SK-N-SH (cell line): ENCODE measurements at regions not wholly inside any gene's neighbourhood (a gene's known extent, or its start where the extent isn't known, plus 50 kb on each side); places are given as distances from the start of the nearest gene placed in this dataset.

ENCODE experiments used
- CTCF ChIA-PET: fragments of 300-600, 350-600 bp; formaldehyde crosslinking; extraction: SDS; loops from one replicate; lab custom pipeline; 2021; lab: Yijun Ruan, JAX
- POLR2A ChIA-PET: fragments of 350-600 bp; sonication (Branson Sonifier 250); formaldehyde crosslinking; extraction: SDS; loops from one replicate; lab custom pipeline; 2020; ENCODE audit warnings: antibody characterized with exemption, inconsistent platforms; lab: Yijun Ruan, JAX
- DNase-seq: peaks from one replicate; pipeline ENCODE4 v3.0.0; 2012
- H2AFZ ChIP-seq: fragments of 200-600 bp; sonication (generic); 2 replicates; pipeline ENCODE4 v1.8.1; 2016; ENCODE audit warnings: antibody characterized with exemption, mild to moderate bottlenecking, low read depth
- H3F3A ChIP-seq: fragments of 200-600 bp; sonication (generic); replicated peaks from 2 replicates; pipeline ENCODE3; 2016; ENCODE audit warnings: antibody characterized with exemption, mild to moderate bottlenecking; ENCODE audit not compliant: insufficient read depth
- H3K27ac ChIP-seq, 2 experiments: fragments of 200-500 bp in 1 of 2; fragments of 200-600 bp in 1 of 2; sonication (Bioruptor generic) in 1 of 2; sonication (generic), shearing (Covaris generic) in 1 of 2; 2 replicates each; pipeline versions ENCODE4 v1.5.1 to v1.6.1; 2014 to 2016; ENCODE audit warnings: low read depth in 2 of 2, inconsistent platforms in 1 of 2, low read length in 1 of 2, mild to moderate bottlenecking in 1 of 2, mixed read lengths in 1 of 2
- H3K27me3 ChIP-seq: fragments of 200-600 bp; sonication (generic), shearing (Covaris generic); 2 replicates; pipeline ENCODE4 v1.6.1; 2016; ENCODE audit warnings: mixed run types; ENCODE audit not compliant: insufficient read depth
- H3K36me3 ChIP-seq, 2 experiments: fragments of 200-500 bp in 1 of 2; fragments of 200-600 bp in 1 of 2; sonication (Bioruptor generic) in 1 of 2; sonication (generic) in 1 of 2; replicated peaks in 1 of 2; 2 replicates each; pipeline versions ENCODE3 to v1.5.1; 2014 to 2016; ENCODE audit warnings: low read length in 1 of 2, mild to moderate bottlenecking in 1 of 2; ENCODE audit not compliant: insufficient read depth in 2 of 2, control insufficient read depth in 1 of 2
- H3K4me1 ChIP-seq, 2 experiments: fragments of 200-500 bp in 1 of 2; fragments of 200-600 bp in 1 of 2; sonication (Bioruptor generic) in 1 of 2; sonication (generic), shearing (Covaris generic) in 1 of 2; 2 replicates each; pipeline versions ENCODE4 v1.5.1 to v1.6.1; 2014 to 2016; ENCODE audit warnings: low read depth in 1 of 2, low read length in 1 of 2, mixed run types in 1 of 2; ENCODE audit not compliant: insufficient read depth in 2 of 2, control insufficient read depth in 1 of 2
- H3K4me2 ChIP-seq: fragments of 200-600 bp; sonication (generic), shearing (Covaris generic); 2 replicates; pipeline ENCODE4 v1.6.1; 2017; ENCODE audit warnings: mixed run types
- H3K4me3 ChIP-seq, 2 experiments: fragments of 200-500 bp in 1 of 2; fragments of 200-600 bp in 1 of 2; sonication (Bioruptor generic) in 1 of 2; sonication (generic), shearing (Covaris generic) in 1 of 2; 2 replicates each; pipeline versions ENCODE4 v1.5.1 to v1.8.1; 2014 to 2016; ENCODE audit warnings: low read depth in 2 of 2, inconsistent platforms in 1 of 2, low read length in 1 of 2, mild to moderate bottlenecking in 1 of 2, mixed read lengths in 1 of 2, moderate library complexity in 1 of 2
- H3K79me2 ChIP-seq: fragments of 200-600 bp; sonication (generic); 2 replicates; pipeline ENCODE4 v1.8.1; 2017; ENCODE audit warnings: mild to moderate bottlenecking; ENCODE audit not compliant: insufficient read depth
- H3K9ac ChIP-seq: fragments of 200-600 bp; sonication (generic); 2 replicates; pipeline ENCODE4 v1.6.1; 2017; ENCODE audit warnings: mixed run types
- H3K9me2 ChIP-seq: fragments of 200-600 bp; sonication (generic); 2 replicates; pipeline ENCODE4 v1.6.1; 2017; ENCODE audit warnings: mixed run types
- H3K9me3 ChIP-seq: fragments of 200-600 bp; sonication (generic); 2 replicates; pipeline ENCODE4 v1.6.1; 2017; ENCODE audit warnings: mixed run types, mild to moderate bottlenecking, moderate library complexity
- H4K20me1 ChIP-seq: fragments of 200-600 bp; sonication (generic); 2 replicates; pipeline ENCODE4 v1.6.1; 2017; ENCODE audit warnings: mild to moderate bottlenecking, mixed run types; ENCODE audit not compliant: insufficient read depth
- CHD2 ChIP-seq: fragments of 150-350 bp; IDR thresholded peaks from 2 replicates; pipeline ENCODE4 v1.6.1; 2018; ENCODE audit warnings: low read length; ENCODE audit not compliant: partially characterized antibody
- ELF1 ChIP-seq: IDR thresholded peaks from 2 replicates; pipeline ENCODE4 v1.4.0; 2012
- EZH2phosphoT487 ChIP-seq: fragments of 200-600 bp; sonication (generic); IDR thresholded peaks from 2 replicates; pipeline ENCODE4 v1.6.1; 2017; ENCODE audit warnings: low read depth, mixed run types, mild to moderate bottlenecking, antibody characterized with exemption, moderate library complexity, borderline replicate concordance
- FOXJ3 ChIP-seq: sonication (generic); formaldehyde crosslinking; IDR thresholded peaks from 2 replicates; pipeline ENCODE4 v1.5.1; 2020; ENCODE audit warnings: mild to moderate bottlenecking, missing genetic modification reagents
- FOXM1 ChIP-seq: IDR thresholded peaks from 2 replicates; pipeline ENCODE4 v1.4.0; 2012; ENCODE audit warnings: low read depth, mild to moderate bottlenecking
- GABPA ChIP-seq: IDR thresholded peaks from 2 replicates; pipeline ENCODE4 v1.4.0; 2012; ENCODE audit warnings: low read depth, mild to moderate bottlenecking
- MEF2A ChIP-seq: IDR thresholded peaks from 2 replicates; pipeline ENCODE4 v1.4.0; 2012; ENCODE audit warnings: low read depth, borderline replicate concordance
- MXI1 ChIP-seq: IDR thresholded peaks from 2 replicates; pipeline ENCODE4 v1.6.1; 2012; ENCODE audit warnings: mild to moderate bottlenecking, low read depth, low read length, improper control_type of control experiment
- NFIC ChIP-seq: IDR thresholded peaks from 2 replicates; pipeline ENCODE4 v1.4.0; 2012; ENCODE audit warnings: borderline replicate concordance
- NRF1 ChIP-seq: IDR thresholded peaks from 2 replicates; pipeline ENCODE4 v1.6.1; 2012; ENCODE audit warnings: low read depth, mild to moderate bottlenecking, low read length
- RAD21 ChIP-seq: IDR thresholded peaks from 2 replicates; pipeline ENCODE4 v1.6.1; 2012; ENCODE audit warnings: mild to moderate bottlenecking, low read length
- RXRA ChIP-seq: IDR thresholded peaks from 2 replicates; pipeline ENCODE4 v1.4.0; 2012; ENCODE audit warnings: low read depth, mild to moderate bottlenecking, borderline replicate concordance
- SIN3A ChIP-seq: IDR thresholded peaks from 2 replicates; pipeline ENCODE4 v1.6.1; 2012; ENCODE audit warnings: low read depth, mild to moderate bottlenecking, low read length, moderate library complexity, borderline replicate concordance
- TAF1 ChIP-seq: IDR thresholded peaks from 2 replicates; pipeline ENCODE4 v1.6.1; 2012; ENCODE audit warnings: low read depth, mild to moderate bottlenecking, low read length, moderate library complexity, borderline replicate concordance
- TCF12 ChIP-seq: IDR thresholded peaks from 2 replicates; pipeline ENCODE4 v1.4.0; 2012
- YY1 ChIP-seq: IDR thresholded peaks from 2 replicates; pipeline ENCODE4 v1.4.0; 2012; ENCODE audit warnings: low read depth, mild to moderate bottlenecking
- WGBS: methylation state at CpG from one replicate; pipeline ENCODE4 v1.1.6; 2017; ENCODE audit warnings: low lambda C conversion rate; 5-methylcytosine and 5-hydroxymethylcytosine counted together
- TF ChIP-seq, protein P1 (sequence below): IDR thresholded peaks from 2 replicates; pipeline ENCODE4 v1.6.1; 2012; ENCODE audit warnings: mild to moderate bottlenecking, low read depth, low read length, moderate library complexity
- TF ChIP-seq, protein P2 (sequence below): IDR thresholded peaks from 2 replicates; pipeline ENCODE4 v1.4.0; 2012; ENCODE audit warnings: low read depth
- TF ChIP-seq, protein P3 (sequence below): IDR thresholded peaks from 2 replicates; pipeline ENCODE4 v1.4.0; 2012; ENCODE audit warnings: low read depth, borderline replicate concordance
- TF ChIP-seq, protein P4 (sequence below): fragments of 150-350 bp; IDR thresholded peaks from 2 replicates; pipeline ENCODE4 v1.6.1; 2016; ENCODE audit warnings: mild to moderate bottlenecking, low read depth, low read length

DNA sequence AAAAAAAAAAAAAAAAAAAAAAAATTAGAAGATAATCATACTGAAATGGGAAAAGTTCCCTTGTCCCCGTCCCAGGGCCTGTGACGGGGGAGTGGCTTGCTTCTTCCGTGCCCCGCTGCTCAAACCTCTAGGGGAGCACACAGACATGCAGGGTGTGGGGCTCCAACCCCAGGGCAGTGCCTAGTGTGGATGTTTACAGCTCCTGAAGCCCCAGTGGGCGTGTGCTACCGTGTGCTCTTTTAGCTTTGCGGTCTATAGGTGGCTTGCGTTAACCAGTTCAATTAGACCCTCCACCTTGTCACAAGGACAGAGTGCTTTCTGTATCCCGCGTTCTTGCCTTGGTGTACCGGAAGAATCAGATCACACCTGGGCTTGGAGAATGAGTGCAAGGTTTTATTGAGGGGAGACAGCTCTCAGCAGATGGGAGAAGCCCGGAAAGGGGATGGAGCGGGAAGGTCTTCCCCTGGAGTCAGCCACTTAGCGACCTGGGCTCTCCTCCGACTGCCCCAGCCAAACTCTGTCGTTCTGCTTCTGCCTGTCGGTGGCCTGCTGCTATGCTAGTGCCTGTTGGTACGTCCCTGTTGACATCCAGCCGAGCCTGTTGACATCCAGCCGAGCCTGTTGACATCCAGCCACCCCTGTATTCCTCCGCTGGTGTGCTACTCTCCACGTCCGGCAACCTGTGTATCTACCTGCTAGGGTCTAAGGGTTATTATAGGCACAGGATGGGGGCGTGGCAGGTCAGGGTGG, 569.8 kb downstream of the VGLL3 start:
- no peak overlapping the region for H3K4me2 ChIP-seq
- H3K9me3 ChIP-seq: no peaks in the 10 kb centered on the region
- H3K27me3 ChIP-seq: no peaks in the 10 kb centered on the region
- TF ChIP-seq EZH2phosphoT487 (no peak), NRF1 (no peak), NFIC (no peak), GABPA (no peak), TAF1 (no peak), CHD2 (no peak), TCF12 (no peak), YY1 (no peak), SIN3A (no peak), RAD21 (no peak), MEF2A (no peak), FOXM1 (no peak), MXI1 (no peak), RXRA (no peak), ELF1 (no peak), FOXJ3 (CRISPR knock-in tag) (no peak)
- TF ChIP-seq, protein P1, sequence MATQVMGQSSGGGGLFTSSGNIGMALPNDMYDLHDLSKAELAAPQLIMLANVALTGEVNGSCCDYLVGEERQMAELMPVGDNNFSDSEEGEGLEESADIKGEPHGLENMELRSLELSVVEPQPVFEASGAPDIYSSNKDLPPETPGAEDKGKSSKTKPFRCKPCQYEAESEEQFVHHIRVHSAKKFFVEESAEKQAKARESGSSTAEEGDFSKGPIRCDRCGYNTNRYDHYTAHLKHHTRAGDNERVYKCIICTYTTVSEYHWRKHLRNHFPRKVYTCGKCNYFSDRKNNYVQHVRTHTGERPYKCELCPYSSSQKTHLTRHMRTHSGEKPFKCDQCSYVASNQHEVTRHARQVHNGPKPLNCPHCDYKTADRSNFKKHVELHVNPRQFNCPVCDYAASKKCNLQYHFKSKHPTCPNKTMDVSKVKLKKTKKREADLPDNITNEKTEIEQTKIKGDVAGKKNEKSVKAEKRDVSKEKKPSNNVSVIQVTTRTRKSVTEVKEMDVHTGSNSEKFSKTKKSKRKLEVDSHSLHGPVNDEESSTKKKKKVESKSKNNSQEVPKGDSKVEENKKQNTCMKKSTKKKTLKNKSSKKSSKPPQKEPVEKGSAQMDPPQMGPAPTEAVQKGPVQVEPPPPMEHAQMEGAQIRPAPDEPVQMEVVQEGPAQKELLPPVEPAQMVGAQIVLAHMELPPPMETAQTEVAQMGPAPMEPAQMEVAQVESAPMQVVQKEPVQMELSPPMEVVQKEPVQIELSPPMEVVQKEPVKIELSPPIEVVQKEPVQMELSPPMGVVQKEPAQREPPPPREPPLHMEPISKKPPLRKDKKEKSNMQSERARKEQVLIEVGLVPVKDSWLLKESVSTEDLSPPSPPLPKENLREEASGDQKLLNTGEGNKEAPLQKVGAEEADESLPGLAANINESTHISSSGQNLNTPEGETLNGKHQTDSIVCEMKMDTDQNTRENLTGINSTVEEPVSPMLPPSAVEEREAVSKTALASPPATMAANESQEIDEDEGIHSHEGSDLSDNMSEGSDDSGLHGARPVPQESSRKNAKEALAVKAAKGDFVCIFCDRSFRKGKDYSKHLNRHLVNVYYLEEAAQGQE: no peak
- TF ChIP-seq, protein P2, sequence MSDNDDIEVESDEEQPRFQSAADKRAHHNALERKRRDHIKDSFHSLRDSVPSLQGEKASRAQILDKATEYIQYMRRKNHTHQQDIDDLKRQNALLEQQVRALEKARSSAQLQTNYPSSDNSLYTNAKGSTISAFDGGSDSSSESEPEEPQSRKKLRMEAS: no peak
- TF ChIP-seq, protein P3, sequence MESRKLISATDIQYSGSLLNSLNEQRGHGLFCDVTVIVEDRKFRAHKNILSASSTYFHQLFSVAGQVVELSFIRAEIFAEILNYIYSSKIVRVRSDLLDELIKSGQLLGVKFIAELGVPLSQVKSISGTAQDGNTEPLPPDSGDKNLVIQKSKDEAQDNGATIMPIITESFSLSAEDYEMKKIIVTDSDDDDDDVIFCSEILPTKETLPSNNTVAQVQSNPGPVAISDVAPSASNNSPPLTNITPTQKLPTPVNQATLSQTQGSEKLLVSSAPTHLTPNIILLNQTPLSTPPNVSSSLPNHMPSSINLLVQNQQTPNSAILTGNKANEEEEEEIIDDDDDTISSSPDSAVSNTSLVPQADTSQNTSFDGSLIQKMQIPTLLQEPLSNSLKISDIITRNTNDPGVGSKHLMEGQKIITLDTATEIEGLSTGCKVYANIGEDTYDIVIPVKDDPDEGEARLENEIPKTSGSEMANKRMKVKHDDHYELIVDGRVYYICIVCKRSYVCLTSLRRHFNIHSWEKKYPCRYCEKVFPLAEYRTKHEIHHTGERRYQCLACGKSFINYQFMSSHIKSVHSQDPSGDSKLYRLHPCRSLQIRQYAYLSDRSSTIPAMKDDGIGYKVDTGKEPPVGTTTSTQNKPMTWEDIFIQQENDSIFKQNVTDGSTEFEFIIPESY: no peak
- TF ChIP-seq, protein P4, sequence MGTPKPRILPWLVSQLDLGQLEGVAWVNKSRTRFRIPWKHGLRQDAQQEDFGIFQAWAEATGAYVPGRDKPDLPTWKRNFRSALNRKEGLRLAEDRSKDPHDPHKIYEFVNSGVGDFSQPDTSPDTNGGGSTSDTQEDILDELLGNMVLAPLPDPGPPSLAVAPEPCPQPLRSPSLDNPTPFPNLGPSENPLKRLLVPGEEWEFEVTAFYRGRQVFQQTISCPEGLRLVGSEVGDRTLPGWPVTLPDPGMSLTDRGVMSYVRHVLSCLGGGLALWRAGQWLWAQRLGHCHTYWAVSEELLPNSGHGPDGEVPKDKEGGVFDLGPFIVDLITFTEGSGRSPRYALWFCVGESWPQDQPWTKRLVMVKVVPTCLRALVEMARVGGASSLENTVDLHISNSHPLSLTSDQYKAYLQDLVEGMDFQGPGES: no peak
- DNase-seq: no peak
- H3K27ac ChIP-seq: no peak overlapping the region
- no peaks in the 10 kb centered on the region for H3F3A ChIP-seq
- no peak overlapping the region for H3K4me3 ChIP-seq
- ChIA-PET POLR2A (no interaction called here), CTCF (no interaction called here)
- H3K9ac ChIP-seq: no peak overlapping the region
- no peaks in the 10 kb centered on the region for H3K36me3 ChIP-seq
- H3K9me2 ChIP-seq: no peaks in the 10 kb centered on the region
- H3K4me1 ChIP-seq: no peaks in the 10 kb centered on the region
- WGBS: 30% methylated on average over 16 of the region's 24 CpGs
- no peaks in the 10 kb centered on the region for H3K79me2 ChIP-seq
- no peaks in the 10 kb centered on the region for H4K20me1 ChIP-seq
- no peak overlapping the region for H2AFZ ChIP-seq
